AG10803 (cell line): ENCODE measurements at regions not wholly inside any gene's neighbourhood (a gene's known extent, or its start where the extent isn't known, plus 50 kb on each side); places are given as distances from the start of the nearest gene placed in this dataset.
A peak's percentile ranks its signal among the peaks of the same experiment; 100 is the strongest.

ENCODE experiments used
- DNase-seq: peaks from one replicate; pipeline ENCODE4 v3.0.0; 2010; ENCODE audit warnings: low read depth
- H3K4me3 ChIP-seq: 2 replicates; pipeline ENCODE4 v1.5.1; 2011; ENCODE audit warnings: mild to moderate bottlenecking, low read length, control low read depth
- CTCF ChIP-seq: conservative IDR thresholded peaks from 2 replicates; pipeline ENCODE4 v1.5.1; 2011; ENCODE audit warnings: mild to moderate bottlenecking, low read length, control low read depth, inconsistent platforms

- no peak overlapping the region for H3K4me3 ChIP-seq
- no peak for TF ChIP-seq CTCF
- DNase-seq = peak; percentile 38
Observed at GRCh38 chr1:238487931-238488330, 597.2 kb upstream of the ZP4 start.

DNA sequence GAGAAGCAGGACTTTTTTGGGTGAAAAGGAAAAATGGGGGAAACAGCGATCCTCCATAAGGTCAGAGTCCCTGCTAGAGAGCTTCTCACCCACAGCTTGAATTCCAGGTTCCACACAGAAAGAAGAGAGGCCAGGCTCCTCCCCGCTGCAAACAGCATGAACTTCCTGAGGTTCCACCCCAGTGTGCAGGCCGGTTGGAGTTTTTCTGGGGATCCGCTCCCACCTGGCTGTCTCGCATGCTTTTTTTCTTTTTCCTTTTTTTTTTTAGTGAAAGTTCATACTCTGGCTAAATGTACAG, 595.1 kb upstream of the ZP4 start:
- TF ChIP-seq CTCF = no peak
- DNase-seq = peak; percentile 11
- H3K4me3 ChIP-seq = peak overlapping the region; percentile 26

- peak overlapping the region; percentile 26 for H3K4me3 ChIP-seq
- TF ChIP-seq CTCF = no peak
- DNase-seq = peak; percentile 48
Observed at GRCh38 chr1:238485057-238485911, 594.6 kb upstream of the ZP4 start.

DNA sequence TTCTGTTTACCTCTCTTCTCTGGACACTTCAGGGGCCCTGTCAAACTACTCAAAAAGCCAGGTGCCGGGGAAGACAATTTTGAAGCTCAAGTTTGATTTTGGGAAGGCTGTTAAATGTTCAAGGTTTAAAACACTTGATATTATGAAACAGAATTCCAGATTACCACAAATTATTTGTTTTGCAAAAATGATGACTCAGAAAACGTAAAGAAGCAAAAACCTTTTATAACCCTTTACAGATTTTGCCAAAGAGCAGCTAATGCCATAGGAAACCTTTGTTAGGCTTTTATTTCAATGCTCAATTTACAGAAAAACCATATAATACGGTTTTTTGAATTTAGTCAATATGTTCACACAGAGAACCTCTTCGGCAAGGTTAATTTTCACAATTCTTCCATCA, 593.4 kb upstream of the ZP4 start:
- TF ChIP-seq CTCF = no peak
- no peak overlapping the region for H3K4me3 ChIP-seq
- no peak for DNase-seq

DNA sequence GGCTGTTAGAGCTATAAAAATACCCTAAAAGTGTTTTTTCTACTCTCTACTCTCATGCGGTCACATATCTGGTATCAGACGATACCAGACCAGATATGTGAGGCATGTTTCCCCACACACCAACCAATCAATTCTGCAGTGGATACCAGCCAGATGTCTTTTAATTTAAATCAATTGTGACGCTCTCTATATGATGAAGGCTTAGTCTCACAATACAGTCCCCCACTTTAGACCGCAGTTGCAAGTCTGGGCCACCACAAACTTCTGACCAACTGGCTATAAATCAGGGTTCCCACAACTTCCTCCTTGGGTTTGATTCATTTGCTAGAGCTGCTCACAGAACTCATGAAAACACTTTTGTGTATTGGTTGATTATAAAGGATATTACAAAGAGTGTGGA, 586.1 kb upstream of the ZP4 start:
- no peak for TF ChIP-seq CTCF
- H3K4me3 ChIP-seq = no peak overlapping the region
- no peak for DNase-seq

DNA sequence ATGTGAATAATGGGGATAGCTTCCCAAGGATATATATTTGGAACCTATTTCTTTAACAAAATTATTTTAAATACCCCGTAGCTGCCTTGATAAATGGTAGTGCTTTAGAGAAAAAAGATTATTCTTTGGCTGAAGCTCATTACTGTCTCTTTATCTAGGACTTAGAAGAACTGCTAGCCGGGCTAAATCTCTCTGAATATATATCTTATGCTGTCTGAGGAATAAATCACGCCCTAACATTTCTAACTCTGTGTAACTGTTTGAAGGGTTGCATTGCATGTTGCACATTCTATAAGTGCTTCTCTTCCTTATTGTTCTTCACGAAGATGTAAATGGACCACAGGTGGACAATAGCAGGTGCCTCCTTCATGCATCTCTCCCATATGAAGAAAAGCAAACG, 585.0 kb upstream of the ZP4 start:
- no peak overlapping the region for H3K4me3 ChIP-seq
- no peak for DNase-seq
- TF ChIP-seq CTCF = no peak

DNA sequence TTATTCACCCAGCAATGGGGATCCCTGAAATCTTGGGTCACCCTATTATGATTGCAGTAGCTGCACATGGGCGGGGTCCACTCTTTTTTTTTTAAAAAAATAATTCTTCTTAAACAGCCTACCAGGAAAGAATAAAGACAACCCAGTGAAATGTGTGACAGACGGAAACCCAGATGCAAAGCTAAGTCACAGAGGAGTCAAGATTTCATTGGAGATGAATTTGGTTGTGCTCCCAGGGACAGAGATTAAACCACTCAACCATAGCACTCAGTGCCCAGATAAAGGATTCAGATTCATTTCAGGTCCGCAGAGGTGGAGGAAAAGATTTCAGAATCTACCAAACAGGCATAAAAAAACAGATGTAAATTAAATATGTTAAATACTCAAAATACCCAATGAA, 583.5 kb upstream of the ZP4 start:
- no peak overlapping the region for H3K4me3 ChIP-seq
- no peak for TF ChIP-seq CTCF
- no peak for DNase-seq
